ENCODE measurements at regions not wholly inside any gene's neighbourhood (a gene's known extent, or its start where the extent isn't known, plus 50 kb on each side); places are given as distances from the start of the nearest gene placed in this dataset.
"Not testable (repeated sequence)": the region's sequence is repeated elsewhere in the genome, so short reads cannot be mapped to it uniquely, and the experiment has no call there.

DNA sequence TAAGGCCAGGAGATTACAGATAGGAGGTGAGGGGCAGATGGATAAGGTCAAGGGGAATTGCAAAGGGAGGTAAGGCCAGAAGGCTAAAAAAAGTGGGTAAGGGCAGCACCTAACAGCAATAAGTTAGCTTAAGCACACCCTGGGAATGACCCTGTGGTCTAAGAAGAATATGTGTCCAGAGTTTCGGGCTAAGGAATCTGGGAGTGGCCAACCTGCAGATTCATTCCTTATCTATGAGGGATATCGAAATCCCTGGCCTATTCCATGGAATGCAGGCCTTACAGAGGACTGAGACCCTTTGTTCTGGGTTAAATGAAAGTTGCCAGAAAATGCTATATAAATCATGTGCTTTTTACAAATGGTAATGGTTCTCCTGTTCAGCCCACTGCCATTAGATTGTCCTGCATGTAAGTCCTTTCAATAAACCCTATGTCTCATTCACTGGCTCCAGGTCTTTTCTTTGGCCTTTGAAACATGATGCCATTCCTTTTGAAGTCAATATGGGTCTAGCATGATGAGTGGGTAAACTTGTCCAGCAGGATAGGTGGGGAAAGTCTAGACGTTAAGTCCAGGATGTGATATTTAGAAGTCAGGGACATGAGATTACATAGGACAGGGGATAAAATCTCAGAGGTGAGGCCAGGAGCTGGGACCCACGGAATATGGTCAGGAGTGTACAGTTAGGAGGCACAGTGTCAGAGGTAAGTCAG, 226.2 kb downstream of the TACR3 start:
- H3K27me3 Mint-ChIP-seq (ENCODE audit: low read depth in 3 of 3), result no peaks in the 10 kb centered on the region
- H3K27ac ChIP-seq (ENCODE audit: low read depth in 1 of 2, low read length in 2 of 2), result no peak overlapping the region
- H3K9ac ChIP-seq (ENCODE audit: insufficient read depth, low read length, poor library complexity, severe bottlenecking), result no peak overlapping the region
- no peaks in the 10 kb centered on the region for H4K20me1 ChIP-seq (ENCODE audit: insufficient read depth, low read length)
- no peaks in the 10 kb centered on the region for H3K79me2 ChIP-seq (ENCODE audit: insufficient read depth, low read length)
- H3K9me3 ChIP-seq (replicated peaks in 1 of 2; ENCODE audit: control insufficient read depth in 1 of 2, insufficient read depth in 1 of 2, low read length in 2 of 2), result peaks cover 8% of the 10 kb centered on the region in 2 donors
- TF ChIP-seq, protein P1, sequence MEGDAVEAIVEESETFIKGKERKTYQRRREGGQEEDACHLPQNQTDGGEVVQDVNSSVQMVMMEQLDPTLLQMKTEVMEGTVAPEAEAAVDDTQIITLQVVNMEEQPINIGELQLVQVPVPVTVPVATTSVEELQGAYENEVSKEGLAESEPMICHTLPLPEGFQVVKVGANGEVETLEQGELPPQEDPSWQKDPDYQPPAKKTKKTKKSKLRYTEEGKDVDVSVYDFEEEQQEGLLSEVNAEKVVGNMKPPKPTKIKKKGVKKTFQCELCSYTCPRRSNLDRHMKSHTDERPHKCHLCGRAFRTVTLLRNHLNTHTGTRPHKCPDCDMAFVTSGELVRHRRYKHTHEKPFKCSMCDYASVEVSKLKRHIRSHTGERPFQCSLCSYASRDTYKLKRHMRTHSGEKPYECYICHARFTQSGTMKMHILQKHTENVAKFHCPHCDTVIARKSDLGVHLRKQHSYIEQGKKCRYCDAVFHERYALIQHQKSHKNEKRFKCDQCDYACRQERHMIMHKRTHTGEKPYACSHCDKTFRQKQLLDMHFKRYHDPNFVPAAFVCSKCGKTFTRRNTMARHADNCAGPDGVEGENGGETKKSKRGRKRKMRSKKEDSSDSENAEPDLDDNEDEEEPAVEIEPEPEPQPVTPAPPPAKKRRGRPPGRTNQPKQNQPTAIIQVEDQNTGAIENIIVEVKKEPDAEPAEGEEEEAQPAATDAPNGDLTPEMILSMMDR (IDR thresholded peaks at IDR 0.05), result no peak
- no peaks in the 10 kb centered on the region for H3K27me3 ChIP-seq (ENCODE audit: control insufficient read depth in 2 of 2, insufficient read depth in 2 of 2, low read length in 2 of 2)
- no peak overlapping the region for H2AFZ ChIP-seq (ENCODE audit: insufficient read depth, low read depth, low read length, poor library complexity, severe bottlenecking)
- no peaks in the 10 kb centered on the region for H3K4me1 ChIP-seq (ENCODE audit: control insufficient read depth in 1 of 2, insufficient read depth in 2 of 2, low read length in 2 of 2)
- no peaks in the 10 kb centered on the region for H3K36me3 ChIP-seq (replicated peaks in 1 of 2; ENCODE audit: control insufficient read depth in 1 of 2, insufficient read depth in 2 of 2, low read length in 2 of 2)
- intact Hi-C loops (cut with micrococcal nuclease), result no loop called here
- no peaks in the 10 kb centered on the region for H3K36me3 Mint-ChIP-seq
- no peak overlapping the region for H3K4me3 Mint-ChIP-seq
- no peak overlapping the region for H3K27ac Mint-ChIP-seq
- no peak overlapping the region for H3K4me3 ChIP-seq (replicated peaks in 1 of 3; ENCODE audit: low read depth in 2 of 3, low read length in 3 of 3)
- 81% methylated on average over 2 of the region's 4 CpGs for WGBS (ENCODE audit: insufficient coverage)
- no peak for DNase-seq
- H3K4me1 Mint-ChIP-seq, result no peaks in the 10 kb centered on the region
- peaks cover 2 to 11% (median 5%) of the 10 kb centered on the region in 7 donors for H3K9me3 Mint-ChIP-seq
- no peak overlapping the region for H3K4me2 ChIP-seq (replicated peaks; ENCODE audit: extremely low read depth, low read length, poor library complexity, severe bottlenecking)

DNA sequence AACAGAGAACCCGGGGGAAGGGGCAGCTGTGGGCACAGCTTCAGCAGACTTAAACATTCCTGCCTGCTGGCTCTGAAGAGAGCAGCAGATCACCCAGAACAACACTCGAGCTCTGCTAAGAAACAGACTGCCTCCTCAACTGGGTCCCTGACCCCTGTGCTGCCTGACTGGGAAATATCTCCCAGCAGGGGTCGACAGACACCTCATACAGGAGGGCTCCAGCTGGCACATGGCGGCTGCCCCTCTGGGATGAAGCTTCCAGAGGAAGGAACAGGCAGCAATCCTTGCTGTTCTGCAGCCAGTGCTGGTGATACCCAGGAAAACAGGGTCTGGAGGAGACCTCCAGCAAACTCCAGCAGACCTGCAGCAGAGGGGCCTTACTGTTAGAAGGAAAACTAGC, 234.5 kb downstream of the TACR3 start:
- H3K36me3 ChIP-seq (replicated peaks in 1 of 2; ENCODE audit: control insufficient read depth in 1 of 2, insufficient read depth in 2 of 2, low read length in 2 of 2); H3K27me3 ChIP-seq (ENCODE audit: control insufficient read depth in 2 of 2, insufficient read depth in 2 of 2, low read length in 2 of 2); H3K27ac ChIP-seq (ENCODE audit: low read depth in 1 of 2, low read length in 2 of 2); DNase-seq; H2AFZ ChIP-seq (ENCODE audit: insufficient read depth, low read depth, low read length, poor library complexity, severe bottlenecking); H3K9ac ChIP-seq (ENCODE audit: insufficient read depth, low read length, poor library complexity, severe bottlenecking); H3K4me1 Mint-ChIP-seq; H3K36me3 Mint-ChIP-seq; H4K20me1 ChIP-seq (ENCODE audit: insufficient read depth, low read length); intact Hi-C loops (cut with micrococcal nuclease); H3K4me3 Mint-ChIP-seq; H3K4me2 ChIP-seq (replicated peaks; ENCODE audit: extremely low read depth, low read length, poor library complexity, severe bottlenecking); H3K4me3 ChIP-seq (replicated peaks in 1 of 3; ENCODE audit: low read depth in 2 of 3, low read length in 3 of 3); H3K27ac Mint-ChIP-seq; H3K4me1 ChIP-seq (ENCODE audit: control insufficient read depth in 1 of 2, insufficient read depth in 2 of 2, low read length in 2 of 2); H3K27me3 Mint-ChIP-seq (ENCODE audit: low read depth in 3 of 3); H3K79me2 ChIP-seq (ENCODE audit: insufficient read depth, low read length): not testable (repeated sequence)
- peaks cover 6 to 13% of the 10 kb centered on the region in 2 donors for H3K9me3 ChIP-seq (replicated peaks in 1 of 2; ENCODE audit: control insufficient read depth in 1 of 2, insufficient read depth in 1 of 2, low read length in 2 of 2)
- peaks cover 2 to 20% (median 10%) of the 10 kb centered on the region in 7 donors for H3K9me3 Mint-ChIP-seq
- WGBS (ENCODE audit: insufficient coverage), result 88% methylated on average over 3 of the region's 4 CpGs
